Esophagus muscularis mucosa (tissue), 4 donors: ENCODE measurements at regions not wholly inside any gene's neighbourhood (a gene's known extent, or its start where the extent isn't known, plus 50 kb on each side); places are given as distances from the start of the nearest gene placed in this dataset.

ENCODE experiments used
- DNase-seq: peaks from one replicate; pipeline ENCODE4 v3.0.0-alpha.2; 2017; ENCODE audit errors: extremely low spot score
- H3K27ac ChIP-seq, 4 donors: fragments of 200-600 bp; sonication (generic); replicated peaks in 1 of 4; 1 replicate in 3 of 4; 2 replicates in 1 of 4; pipeline ENCODE4 v1.5.1; 2016 to 2019; ENCODE audit warnings: mild to moderate bottlenecking in 1 of 4
- H3K27me3 ChIP-seq, 4 donors: fragments of 200-600 bp; sonication (generic); one replicate each; pipeline versions ENCODE4 v1.5.1 to v1.6.0; 2016 to 2019
- H3K36me3 ChIP-seq, 4 donors: fragments of 200-600 bp; sonication (generic); one replicate each; pipeline ENCODE4 v1.5.1; 2016 to 2019
- H3K4me1 ChIP-seq, 4 donors: fragments of 200-600 bp; sonication (generic); one replicate each; pipeline ENCODE4 v1.5.1; 2016 to 2019
- H3K4me3 ChIP-seq, 4 donors: fragments of 200-600 bp; sonication (generic); 1 replicate in 2 of 4; 2 replicates in 2 of 4; pipeline ENCODE4 v1.5.1; 2016 to 2019; ENCODE audit warnings: mild to moderate bottlenecking in 4 of 4, moderate library complexity in 1 of 4
- H3K9me3 ChIP-seq, 4 donors: fragments of 200-600 bp; sonication (generic); 1 replicate in 3 of 4; 2 replicates in 1 of 4; pipeline ENCODE4 v1.5.1; 2016 to 2019
- CTCF ChIP-seq, 3 experiments: fragments of 200-600 bp in 2 of 3; fragments of 450-650 bp in 1 of 3; sonication (generic) in 2 of 3; IDR thresholded peaks; one replicate each; pipeline ENCODE4 v1.5.1; 2017 to 2019; ENCODE audit warnings: antibody characterized with exemption in 3 of 3, mild to moderate bottlenecking in 2 of 3, moderate library complexity in 1 of 3
- EP300 ChIP-seq: sonication (generic); formaldehyde crosslinking; IDR thresholded peaks from one replicate; pipeline ENCODE4 v1.6.1; 2017; ENCODE audit warnings: antibody characterized with exemption
- POLR2A ChIP-seq: fragments of 450-650 bp; IDR thresholded peaks from one replicate; pipeline ENCODE4 v1.6.1; 2017; ENCODE audit warnings: antibody characterized with exemption, moderate library complexity, mild to moderate bottlenecking, low read depth
- POLR2AphosphoS5 ChIP-seq, 2 donors: sonication (generic); formaldehyde crosslinking; IDR thresholded peaks; one replicate each; pipeline ENCODE4 v1.6.1; 2017; ENCODE audit warnings: antibody characterized with exemption in 2 of 2
- WGBS: methylation state at CpG from one replicate; pipeline ENCODE4 v1.1.5; 2018; 5-methylcytosine and 5-hydroxymethylcytosine counted together
- intact Hi-C: fragments of 100-400 bp; cut with DNase I; formaldehyde crosslinking; loops from one replicate; pipeline ENCODE4 v1.15.1; 2023

DNA sequence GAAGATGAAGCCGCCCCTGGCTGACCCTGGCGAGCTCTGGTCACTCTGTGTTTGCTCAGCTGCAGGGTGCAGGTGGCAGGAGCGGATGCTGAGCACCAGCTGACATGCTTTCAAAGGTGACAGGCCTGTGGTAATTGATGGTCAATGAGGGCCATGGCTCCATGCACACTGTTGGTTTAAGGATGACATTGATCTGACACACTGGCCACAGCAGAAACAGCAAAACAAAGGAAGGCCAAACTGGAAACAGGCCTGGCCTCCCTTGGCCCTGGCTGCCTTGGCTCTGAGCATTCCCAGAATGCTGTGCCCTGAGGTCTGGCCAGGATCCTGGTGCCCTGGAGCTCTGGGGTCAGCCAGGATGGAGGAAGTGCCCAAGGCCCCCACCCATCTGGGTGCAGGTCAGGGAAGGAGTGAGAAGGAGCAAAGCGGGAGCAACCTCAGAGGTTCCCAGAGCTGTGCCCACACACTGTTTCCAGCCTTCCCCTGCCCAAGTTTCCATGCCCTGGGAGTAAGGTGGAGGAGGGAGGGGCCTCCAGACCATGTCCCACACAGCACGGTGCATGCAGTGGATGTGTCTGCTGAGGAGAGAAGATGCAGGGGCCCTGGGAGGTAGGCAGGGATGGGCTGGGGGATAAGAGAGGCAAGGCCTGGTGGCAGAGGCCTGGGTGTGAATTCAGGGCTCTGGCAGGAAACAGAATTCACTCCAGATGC lies 302.2 kb downstream of the RPS24 start:
- Histone ChIP-seq H3K4me3 (no peak overlapping the region), H3K27me3 (no peaks in the 10 kb centered on the region), H3K36me3 (no peaks in the 10 kb centered on the region), H3K4me1 (peaks cover 13 to 59% (median 49%) of the 10 kb centered on the region in 4 donors), H3K27ac (peak overlapping the region; percentile 49 to 55 (median 50)), H3K9me3 (no peaks in the 10 kb centered on the region)
- WGBS = 46% methylated on average over 4 of the region's 5 CpGs
- TF ChIP-seq CTCF (IDR thresholded peaks at IDR 0.05) (no peak), EP300 (no peak), POLR2A (no peak), POLR2AphosphoS5 (IDR thresholded peaks at IDR 0.05) (no peak)
- DNase-seq = peak; percentile 91
- intact Hi-C loops = no loop called here

GRCh38 chr10:78336402-78336791 lies 302.7 kb downstream of the RPS24 start:
- Histone ChIP-seq H3K4me3 (no peak overlapping the region), H3K27me3 (no peaks in the 10 kb centered on the region), H3K4me1 (peaks cover 13 to 53% (median 43%) of the 10 kb centered on the region in 4 donors), H3K27ac (peak overlapping the region; percentile 49 to 55 (median 50)), H3K36me3 (no peaks in the 10 kb centered on the region), H3K9me3 (no peaks in the 10 kb centered on the region)
- intact Hi-C loops = no loop called here
- WGBS = 61% methylated on average over 2 of the region's 2 CpGs
- no peak for TF ChIP-seq POLR2AphosphoS5 (IDR thresholded peaks at IDR 0.05)
- DNase-seq = peak; percentile 70

- intact Hi-C loops = no loop called here
- no peaks in the 10 kb centered on the region for H3K27me3 ChIP-seq
- H3K4me1 ChIP-seq = peaks cover 13 to 47% (median 37%) of the 10 kb centered on the region in 4 donors
- H3K4me3 ChIP-seq = no peak overlapping the region
- no peaks in the 10 kb centered on the region for H3K9me3 ChIP-seq
- DNase-seq = no peak
- H3K27ac ChIP-seq = peak overlapping the region in 3 of 4 donors; percentile 49 to 55 (median 51)
- TF ChIP-seq EP300 (no peak), POLR2A (no peak), CTCF (IDR thresholded peaks at IDR 0.05) (no peak), POLR2AphosphoS5 (IDR thresholded peaks at IDR 0.05) (no peak)
- 100% methylated on average over 2 of the region's 4 CpGs for WGBS
- no peaks in the 10 kb centered on the region for H3K36me3 ChIP-seq
These were observed 303.4 kb downstream of the RPS24 start for GRCh38 chr10:78337016-78337415.

- no peaks in the 10 kb centered on the region for H3K9me3 ChIP-seq
- WGBS = 88% methylated on average over 10 of the region's 10 CpGs
- H3K27ac ChIP-seq = no peak overlapping the region
- intact Hi-C loops = no loop called here
- H3K27me3 ChIP-seq = no peaks in the 10 kb centered on the region
- TF ChIP-seq EP300 (no peak), POLR2A (no peak), CTCF (IDR thresholded peaks at IDR 0.05) (no peak)
- H3K4me3 ChIP-seq = no peak overlapping the region
- H3K36me3 ChIP-seq = no peaks in the 10 kb centered on the region
- peak; percentile 89 for DNase-seq
- H3K4me1 ChIP-seq = peaks cover 13 to 40% (median 30%) of the 10 kb centered on the region in 4 donors
These were observed 304.2 kb downstream of the RPS24 start for GRCh38 chr10:78337646-78338391.

DNA sequence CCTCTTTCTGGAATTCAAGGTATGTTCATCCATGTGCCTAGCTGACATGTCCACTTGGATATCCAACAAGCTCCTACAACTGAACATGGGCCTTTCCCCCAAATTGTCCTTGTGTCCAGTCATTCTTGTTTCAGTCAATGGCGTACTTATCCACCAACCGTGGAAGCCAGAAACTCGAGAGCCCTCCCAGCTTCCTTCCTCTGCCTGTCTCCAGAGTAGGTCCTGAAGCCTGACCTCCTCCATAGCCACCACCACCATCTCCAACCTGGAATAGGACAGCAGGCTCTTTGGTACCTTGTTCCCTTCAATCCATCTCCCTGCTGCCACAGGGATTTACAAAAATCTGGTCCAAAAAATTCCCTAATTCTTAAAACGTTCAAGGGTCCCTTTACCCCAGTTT lies 305.1 kb downstream of the RPS24 start:
- no peak for DNase-seq
- Histone ChIP-seq H3K9me3 (no peaks in the 10 kb centered on the region), H3K4me3 (no peak overlapping the region), H3K4me1 (peaks cover 13 to 40% (median 30%) of the 10 kb centered on the region in 4 donors), H3K27me3 (no peaks in the 10 kb centered on the region), H3K27ac (no peak overlapping the region), H3K36me3 (no peaks in the 10 kb centered on the region)
- TF ChIP-seq CTCF (IDR thresholded peaks at IDR 0.05) = no peak
- TF ChIP-seq EP300 = no peak
- no peak for TF ChIP-seq POLR2A
- no peak for TF ChIP-seq POLR2AphosphoS5 (IDR thresholded peaks at IDR 0.05)
- WGBS = 97% methylated on average over 4 of the region's 4 CpGs
- intact Hi-C loops = no loop called here
